ENCODE measurements at regions not wholly inside any gene's neighbourhood (a gene's known extent, or its start where the extent isn't known, plus 50 kb on each side); places are given as distances from the start of the nearest gene placed in this dataset.
A peak's percentile ranks its signal among the peaks of the same experiment; 100 is the strongest.

GRCh38 chr6:104212977-104213668, 646.6 kb downstream of the HACE1 start:
- no peak for DNase-seq (ENCODE audit: low read depth, low spot score)

- DNase-seq (ENCODE audit: low read depth, low spot score) = no peak
These were observed 652.1 kb downstream of the HACE1 start for GRCh38 chr6:104207635-104208034.

GRCh38 chr6:104201557-104201956, 658.2 kb downstream of the HACE1 start:
- no peak for DNase-seq (ENCODE audit: low read depth, low spot score)

DNA sequence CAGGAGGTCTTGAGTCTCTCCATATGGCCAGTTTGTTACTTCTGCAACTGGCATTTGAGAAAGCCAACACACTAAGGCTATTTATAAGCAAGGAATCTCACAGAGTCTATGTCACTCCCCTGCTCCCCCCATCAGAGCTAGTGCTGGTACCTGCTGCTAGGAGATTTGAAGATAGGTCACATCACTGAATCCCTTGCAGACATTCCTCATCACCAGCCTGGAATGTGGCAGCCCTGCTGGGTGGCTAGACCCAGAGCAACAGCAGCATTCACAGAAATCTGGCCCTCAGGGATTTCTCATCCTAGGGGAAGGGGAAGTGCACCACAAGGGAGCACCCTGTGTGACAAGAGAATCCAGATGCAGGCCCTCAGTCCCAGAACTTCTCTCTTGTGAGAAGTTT, 672.1 kb downstream of the HACE1 start:
- DNase-seq (ENCODE audit: low read depth, low spot score) = no peak

DNA sequence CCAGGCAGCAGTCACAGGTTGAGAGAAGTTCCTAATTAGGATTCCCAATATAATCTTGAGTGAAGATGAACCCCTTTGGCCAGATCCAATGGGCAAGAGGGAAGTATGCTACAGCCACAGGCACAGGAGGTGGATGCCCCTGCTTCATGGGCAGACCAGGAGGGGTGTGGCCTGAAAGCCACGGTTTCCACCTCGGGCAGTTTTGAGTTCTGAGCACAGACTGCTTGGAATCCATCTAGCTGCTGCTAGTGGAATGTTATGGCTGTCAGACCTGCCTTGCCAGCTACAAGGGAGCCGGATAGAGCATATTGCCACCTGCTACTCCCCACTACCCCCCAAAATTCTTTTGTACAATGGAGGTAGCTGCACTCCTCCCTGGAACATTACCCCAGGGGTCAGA, 672.9 kb downstream of the HACE1 start:
- no peak for DNase-seq (ENCODE audit: low read depth, low spot score)

GRCh38 chr6:104183816-104184435, 675.8 kb downstream of the HACE1 start:
- no peak for DNase-seq (ENCODE audit: low read depth, low spot score)

GRCh38 chr6:104182811-104183210, 676.9 kb downstream of the HACE1 start:
- DNase-seq (ENCODE audit: low read depth, low spot score) = peak; percentile 80

- no peak for DNase-seq (ENCODE audit: low read depth, low spot score)
These were observed 686.1 kb downstream of the HACE1 start for GRCh38 chr6:104173668-104174067.

- DNase-seq (ENCODE audit: low read depth, low spot score) = no peak
These were observed 689.3 kb downstream of the HACE1 start for GRCh38 chr6:104170401-104170800.

DNA sequence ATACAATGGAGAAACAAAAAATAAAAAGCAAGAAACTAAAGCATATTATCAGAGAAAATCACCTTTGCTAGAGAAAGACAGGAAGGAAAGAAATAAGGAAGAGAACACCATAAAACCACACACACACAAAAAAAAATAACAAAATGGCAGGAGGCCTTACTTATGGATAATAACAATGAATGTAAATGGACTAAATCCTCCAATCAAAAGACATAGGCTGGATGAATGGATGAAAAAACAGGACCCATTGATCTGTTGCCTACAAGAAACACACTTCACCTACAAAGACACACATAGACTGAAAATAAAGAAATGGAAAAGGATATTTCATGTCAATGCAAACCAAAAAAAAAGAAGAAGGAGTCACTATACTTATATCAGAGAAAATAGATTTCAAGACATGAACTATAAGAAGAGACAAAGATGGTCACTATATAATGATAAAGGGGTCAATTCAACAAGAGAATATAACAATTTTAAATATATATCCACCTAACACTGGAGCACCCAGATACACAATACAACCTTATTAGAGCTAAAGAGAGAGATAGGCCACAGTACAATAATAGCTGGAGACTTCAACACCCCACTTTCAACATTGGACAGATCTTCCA, 693.6 kb downstream of the HACE1 start:
- DNase-seq (ENCODE audit: low read depth, low spot score) = no peak

DNA sequence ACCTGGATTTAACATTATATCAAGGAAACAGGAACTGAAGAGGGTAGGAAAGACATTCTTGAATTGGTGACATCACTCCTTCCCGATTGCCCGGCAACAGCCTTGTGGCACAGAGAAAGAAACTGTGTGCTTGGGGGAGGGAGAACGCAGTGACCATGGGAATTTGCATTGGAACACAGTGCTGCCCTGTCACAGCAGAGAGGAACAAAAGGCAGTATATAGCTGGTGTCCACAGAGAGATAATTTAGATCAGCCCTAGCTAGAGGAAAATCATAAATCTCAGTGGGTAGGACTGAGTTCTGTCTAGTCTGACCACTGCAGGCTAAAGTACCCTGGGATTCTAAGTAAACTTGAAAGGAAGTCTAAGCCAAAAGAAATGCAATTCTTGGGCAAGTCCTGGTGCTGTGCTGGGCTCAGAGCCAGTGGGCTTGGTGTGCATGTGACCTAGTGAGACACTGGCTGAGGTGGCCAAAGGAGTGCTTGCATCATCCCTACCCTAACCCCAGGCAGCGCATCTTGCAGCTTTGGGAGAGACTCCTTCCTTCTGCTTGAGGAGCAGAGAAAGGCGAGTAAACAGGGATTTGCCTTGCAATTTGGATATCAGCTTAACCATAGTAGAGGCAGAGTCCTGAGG, 697.6 kb downstream of the HACE1 start:
- DNase-seq (ENCODE audit: low read depth, low spot score) = peak; percentile 31

DNA sequence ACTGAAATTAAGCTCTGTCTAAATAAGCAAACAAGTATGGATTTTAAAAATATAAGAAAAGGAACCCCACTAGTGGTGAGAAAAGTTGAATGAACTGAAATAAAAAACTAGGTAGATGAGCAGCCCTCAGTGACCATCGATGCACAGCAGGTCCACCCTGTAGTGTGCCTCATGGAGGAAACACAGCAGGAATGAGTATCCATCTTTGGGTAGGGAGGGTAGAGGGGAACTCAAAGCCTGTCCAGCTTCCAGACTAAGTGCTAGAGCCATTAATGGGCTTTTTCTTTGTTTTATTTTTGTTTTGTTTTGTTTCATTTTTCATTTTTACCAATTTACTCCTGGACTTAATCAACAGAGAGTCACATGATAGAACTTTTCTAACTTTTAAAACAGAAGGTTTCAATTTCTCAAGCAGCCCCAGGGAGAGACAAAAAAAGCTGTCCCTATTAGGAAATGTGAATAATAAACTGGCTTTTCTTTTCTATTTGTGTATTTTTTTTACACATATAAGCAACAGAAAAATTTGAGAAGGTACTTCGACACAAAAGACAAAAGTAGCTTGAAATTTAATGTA, 700.6 kb downstream of the HACE1 start:
- no peak for DNase-seq (ENCODE audit: low read depth, low spot score)

DNA sequence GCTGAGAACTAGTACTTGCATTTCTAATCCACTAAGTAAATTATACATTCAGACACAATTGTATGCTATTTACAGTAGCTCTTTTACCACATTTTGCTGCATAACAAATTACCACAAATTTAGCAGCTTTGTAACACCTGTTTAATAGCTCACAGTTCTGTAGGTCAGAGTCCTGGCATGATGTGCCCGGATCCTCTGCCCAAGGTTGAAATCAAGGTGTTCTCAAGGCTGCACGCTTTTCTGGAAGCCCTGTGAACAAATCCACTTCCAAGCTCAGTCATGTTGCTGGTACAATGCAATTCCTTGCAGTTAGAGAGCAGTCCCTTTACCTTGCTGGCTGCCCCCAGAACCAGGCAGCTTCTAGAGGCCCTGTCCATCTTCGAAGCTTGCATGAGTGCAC, 716.0 kb downstream of the HACE1 start:
- no peak for DNase-seq (ENCODE audit: low read depth, low spot score)

DNA sequence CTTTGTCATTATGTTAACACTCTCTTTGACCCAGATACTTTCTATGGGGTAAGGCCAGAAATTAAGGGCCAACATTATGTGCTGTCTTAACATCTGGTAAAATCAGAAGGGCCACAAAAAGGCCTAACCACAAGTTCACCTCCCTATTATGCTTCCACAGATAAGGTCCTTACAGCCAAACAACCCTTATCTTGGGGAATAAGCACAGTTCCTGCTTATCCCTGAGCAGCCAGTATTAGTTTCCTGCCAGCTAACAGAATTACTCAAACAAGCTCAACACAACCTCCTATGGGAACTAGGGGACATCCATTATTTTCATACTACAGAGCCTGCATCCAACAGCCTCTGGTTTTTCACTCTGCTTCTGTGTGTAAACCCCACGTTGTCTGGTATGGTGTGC, 724.8 kb downstream of the HACE1 start:
- no peak for DNase-seq (ENCODE audit: low read depth, low spot score)

- DNase-seq (ENCODE audit: low read depth, low spot score) = no peak
These were observed 729.4 kb downstream of the HACE1 start for GRCh38 chr6:104130343-104130742.

DNA sequence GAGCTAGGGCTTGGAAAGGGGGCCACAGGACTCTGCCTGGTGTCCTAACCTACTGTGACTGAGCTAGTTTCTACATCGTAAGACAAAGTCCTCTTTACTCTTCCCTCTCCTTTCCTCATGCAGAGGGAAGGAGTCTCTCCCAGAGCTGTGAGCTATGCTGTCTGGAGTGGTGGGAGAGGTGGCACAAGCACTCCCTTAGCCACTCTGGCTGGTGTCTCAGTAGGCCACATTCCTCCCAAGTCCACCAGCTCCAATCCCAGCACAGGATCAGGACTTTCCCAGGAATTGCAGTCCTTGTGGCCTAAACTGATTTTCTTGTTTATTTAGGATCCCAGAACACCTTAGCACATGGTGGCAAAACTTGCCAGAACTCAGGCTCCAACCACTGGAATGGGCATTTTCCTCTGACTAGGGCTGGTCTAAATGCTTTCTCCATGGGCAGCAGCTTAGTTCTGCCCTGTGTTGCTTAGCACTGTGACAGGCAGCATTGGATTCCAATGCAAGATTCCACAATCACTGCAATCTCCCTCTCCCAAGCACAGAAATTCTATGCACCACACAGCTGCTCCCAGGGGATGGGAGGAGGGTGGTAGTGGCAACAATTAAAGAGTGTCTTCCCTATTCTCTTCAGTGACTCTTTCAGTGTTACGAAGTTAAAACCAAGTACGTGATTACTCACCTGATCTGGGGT, 733.3 kb downstream of the HACE1 start:
- peak; percentile 3 for DNase-seq (ENCODE audit: low read depth, low spot score)

- DNase-seq (ENCODE audit: low read depth, low spot score) = no peak
These were observed 736.5 kb downstream of the HACE1 start for GRCh38 chr6:104123227-104123626.

DNA sequence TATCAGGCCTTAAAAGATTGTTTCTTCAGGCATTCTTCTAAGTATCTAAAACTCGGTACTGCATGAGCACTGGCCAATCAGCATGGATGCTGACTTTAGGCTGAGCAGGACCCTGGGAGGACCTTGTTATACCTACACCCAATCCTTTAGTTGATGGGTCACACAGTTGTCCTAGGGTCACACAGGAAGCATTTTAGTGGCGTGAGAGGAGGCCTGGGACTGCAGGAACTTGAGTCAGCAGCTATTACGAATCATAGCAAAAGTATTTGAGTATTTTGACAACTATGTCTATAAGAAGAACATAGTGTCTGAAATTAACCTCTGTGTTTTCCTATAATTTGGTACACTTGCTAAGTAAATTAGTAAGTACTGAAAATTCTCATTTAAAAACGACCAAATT, 741.4 kb downstream of the HACE1 start:
- DNase-seq (ENCODE audit: low read depth, low spot score) = peak; percentile 22

GRCh38 chr6:104109806-104110205, 749.9 kb downstream of the HACE1 start:
- DNase-seq (ENCODE audit: low read depth, low spot score) = no peak

- DNase-seq (ENCODE audit: low read depth, low spot score) = no peak
These were observed 751.1 kb downstream of the HACE1 start for GRCh38 chr6:104108634-104109033.

DNA sequence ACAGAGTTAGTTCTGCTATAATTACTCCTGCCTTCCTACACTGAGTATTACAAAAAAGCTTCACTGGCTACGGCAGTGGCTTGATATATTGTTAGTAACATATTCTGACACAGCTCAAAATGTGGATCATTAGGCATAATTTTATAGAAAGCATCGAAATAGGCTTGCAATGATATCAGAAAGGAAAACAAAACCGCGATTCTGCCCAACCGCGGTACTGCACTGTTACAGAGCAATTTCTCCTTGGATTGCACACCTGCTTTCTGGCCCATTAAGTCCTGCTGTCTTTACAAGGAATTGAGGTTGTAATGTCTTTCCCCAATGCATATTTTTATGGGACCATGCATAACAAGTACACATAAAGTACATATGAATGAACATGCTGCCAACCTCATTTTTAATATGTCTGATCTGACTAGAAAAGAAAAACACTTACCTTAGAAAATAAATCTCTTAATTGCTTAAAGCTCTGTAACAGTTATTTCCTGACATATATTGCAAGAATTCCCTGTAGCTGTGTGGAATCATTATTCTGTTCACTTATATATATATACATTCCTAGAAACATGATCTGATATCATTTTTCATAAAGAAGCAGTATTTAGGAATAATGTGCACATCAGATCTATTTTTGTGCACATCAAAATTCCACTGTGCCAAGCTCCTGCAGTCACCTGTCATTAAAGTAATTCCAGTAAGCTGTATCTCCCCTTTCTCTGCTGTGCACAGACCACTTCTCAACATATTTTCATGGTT, 763.9 kb downstream of the HACE1 start:
- DNase-seq (ENCODE audit: low read depth, low spot score) = no peak

All from astrocyte of the hippocampus (primary cell).